Activated naive CD4-positive, alpha-beta T cell treated with anti-CD3 and anti-CD28 coated beads for 36 hours (primary cell): ENCODE measurements at regions not wholly inside any gene's neighbourhood (a gene's known extent, or its start where the extent isn't known, plus 50 kb on each side); places are given as distances from the start of the nearest gene placed in this dataset.

Experiments
- CTCF ChIA-PET: fragments of 350-600 bp; sonication (Branson Sonifier 250); formaldehyde crosslinking; loops from one replicate; lab custom pipeline; 2021; ENCODE audit warnings: antibody characterized with exemption; lab: Charles Lee
- DNase-seq: peaks from one replicate; pipeline ENCODE4 v3.0.0-alpha.2; 2020
- H3K27ac Mint-ChIP-seq: one replicate; pipeline ENCODE4 v1.8.0; 2021; ENCODE audit warnings: mild to moderate bottlenecking, mixed read lengths
- H3K27me3 Mint-ChIP-seq: one replicate; pipeline ENCODE4 v1.8.0; 2021; ENCODE audit warnings: low read depth, mixed read lengths
- H3K36me3 Mint-ChIP-seq: one replicate; pipeline ENCODE4 v1.8.0; 2021; ENCODE audit warnings: low read depth, mixed read lengths
- H3K4me1 Mint-ChIP-seq: one replicate; pipeline ENCODE4 v1.8.0; 2021; ENCODE audit warnings: low read depth, mixed read lengths
- H3K4me3 Mint-ChIP-seq: one replicate; pipeline ENCODE4 v1.8.0; 2021; ENCODE audit warnings: mild to moderate bottlenecking, moderate library complexity, mixed read lengths
- H3K9me3 Mint-ChIP-seq: one replicate; pipeline ENCODE4 v1.8.0; 2021; ENCODE audit warnings: mixed read lengths
- intact Hi-C: fragments of 100-400 bp; cut with micrococcal nuclease; formaldehyde crosslinking; loops from one replicate; pipeline ENCODE4 v1.15.1; 2023

DNA sequence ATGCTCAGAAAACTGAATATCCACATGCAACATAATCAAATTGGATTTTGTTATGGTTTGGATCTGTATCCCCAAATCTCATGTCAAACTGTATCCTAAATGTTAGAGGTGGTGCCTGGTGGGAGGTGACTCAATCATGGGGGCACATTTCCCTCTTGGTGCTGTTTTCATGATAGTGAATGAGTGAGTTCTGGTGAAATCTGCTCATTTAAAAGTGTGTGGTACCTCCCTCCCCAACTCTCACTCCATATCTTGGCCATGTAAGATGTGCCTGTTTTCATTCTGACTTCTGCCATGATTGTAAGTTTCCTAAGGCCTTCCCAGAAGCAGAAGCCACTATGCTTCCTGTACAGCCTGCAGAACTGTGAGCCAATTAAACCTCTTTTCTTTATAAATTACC lies 239.6 kb upstream of the KLF14 start:
- no peak overlapping the region for H3K4me3 Mint-ChIP-seq
- CTCF ChIA-PET, result interaction anchor here (0.8 to 1.4 kb wide), 2 partner anchors 9 to 33 kb away, joined by 3 to 5 read pairs; no protein-coding TSS in a partner anchor
- intact Hi-C loops, result loop anchor here (5.0 kb wide), 1 partner anchor 409 kb away; no protein-coding TSS in a partner anchor
- H3K36me3 Mint-ChIP-seq, result peaks cover 37% of the 10 kb centered on the region
- DNase-seq, result peak; percentile 47
- H3K27ac Mint-ChIP-seq, result peak overlapping the region; percentile 94
- peaks cover 28% of the 10 kb centered on the region for H3K9me3 Mint-ChIP-seq
- H3K27me3 Mint-ChIP-seq, result no peaks in the 10 kb centered on the region
- peaks cover 75% of the 10 kb centered on the region for H3K4me1 Mint-ChIP-seq

- intact Hi-C loops, result loop anchor here (5.0 kb wide), 1 partner anchor 408 kb away; no protein-coding TSS in a partner anchor
- H3K27me3 Mint-ChIP-seq, result no peaks in the 10 kb centered on the region
- H3K36me3 Mint-ChIP-seq, result peaks cover 37% of the 10 kb centered on the region
- DNase-seq, result no peak
- H3K27ac Mint-ChIP-seq, result peak overlapping the region; percentile 94
- CTCF ChIA-PET, result interaction anchor here (0.8 to 1.4 kb wide), 3 partner anchors 8 to 33 kb away, joined by 3 to 5 read pairs (median 3); no protein-coding TSS in a partner anchor
- peaks cover 28% of the 10 kb centered on the region for H3K9me3 Mint-ChIP-seq
- peaks cover 74% of the 10 kb centered on the region for H3K4me1 Mint-ChIP-seq
- no peak overlapping the region for H3K4me3 Mint-ChIP-seq
Observed at GRCh38 chr7:130974169-130974568, 240.2 kb upstream of the KLF14 start.

GRCh38 chr7:130974794-130975193 lies 240.8 kb upstream of the KLF14 start:
- no peaks in the 10 kb centered on the region for H3K27me3 Mint-ChIP-seq
- no peak for DNase-seq
- peaks cover 28% of the 10 kb centered on the region for H3K9me3 Mint-ChIP-seq
- peak overlapping the region; percentile 94 for H3K27ac Mint-ChIP-seq
- peaks cover 78% of the 10 kb centered on the region for H3K4me1 Mint-ChIP-seq
- intact Hi-C loops, result loop anchor here (5.0 kb wide), 1 partner anchor 408 kb away; no protein-coding TSS in a partner anchor
- H3K4me3 Mint-ChIP-seq, result no peak overlapping the region
- H3K36me3 Mint-ChIP-seq, result peaks cover 37% of the 10 kb centered on the region
- CTCF ChIA-PET, result interaction anchor here (0.9 to 1.4 kb wide), 2 partner anchors 7 to 29 kb away, joined by 3 to 5 read pairs; no protein-coding TSS in a partner anchor

GRCh38 chr7:130975731-130976130 lies 241.7 kb upstream of the KLF14 start:
- CTCF ChIA-PET, result interaction anchor here (0.6 to 1.0 kb wide), 2 partner anchors 15 to 175 kb away, joined by 3 to 5 read pairs; no protein-coding TSS in a partner anchor
- Mint-ChIP-seq H3K27ac (peak overlapping the region; percentile 94), H3K36me3 (peaks cover 37% of the 10 kb centered on the region), H3K27me3 (no peaks in the 10 kb centered on the region), H3K4me1 (peaks cover 77% of the 10 kb centered on the region), H3K4me3 (no peak overlapping the region), H3K9me3 (peaks cover 28% of the 10 kb centered on the region)
- DNase-seq, result no peak
- intact Hi-C loops, result no loop called here

- peak; percentile 54 for DNase-seq
- intact Hi-C loops, result loop anchor here (1.0 to 2.0 kb wide), 6 partner anchors 15 to 531 kb away; no protein-coding TSS in a partner anchor
- Mint-ChIP-seq H3K36me3 (no peaks in the 10 kb centered on the region), H3K9me3 (no peaks in the 10 kb centered on the region), H3K4me1 (peaks cover 55% of the 10 kb centered on the region), H3K4me3 (no peak overlapping the region), H3K27me3 (no peaks in the 10 kb centered on the region), H3K27ac (no peak overlapping the region)
- CTCF ChIA-PET, result interaction anchor here (0.6 to 6.3 kb wide), 38 partner anchors 8 to 441 kb away, joined by 3 to 72 read pairs (median 6); no protein-coding TSS in a partner anchor
Observed at GRCh38 chr7:130982160-130982638, 248.2 kb upstream of the KLF14 start.

DNA sequence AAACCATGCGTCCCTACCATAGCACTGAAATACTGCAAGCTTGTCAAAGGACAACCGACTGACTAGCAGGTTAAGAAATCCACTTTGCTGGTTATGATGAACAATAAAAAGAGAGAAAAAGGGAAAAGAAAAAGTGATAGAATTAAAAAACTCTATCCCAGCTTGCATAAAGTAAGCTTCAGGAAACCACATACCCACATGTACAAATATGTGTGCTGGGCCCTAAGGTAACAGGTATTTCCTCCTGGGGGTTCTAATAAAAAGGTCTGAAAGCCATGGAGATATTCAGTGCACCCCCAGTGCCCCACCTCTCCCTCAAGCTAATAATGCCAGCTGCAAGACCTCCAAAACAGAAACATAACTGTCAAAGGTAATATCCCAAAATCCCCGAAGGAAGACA lies 248.6 kb upstream of the KLF14 start:
- intact Hi-C loops, result loop anchor here (1.0 to 2.0 kb wide), 6 partner anchors 14 to 530 kb away; no protein-coding TSS in a partner anchor
- Mint-ChIP-seq H3K27ac (no peak overlapping the region), H3K9me3 (no peaks in the 10 kb centered on the region), H3K4me1 (peaks cover 56% of the 10 kb centered on the region), H3K27me3 (no peaks in the 10 kb centered on the region), H3K36me3 (no peaks in the 10 kb centered on the region), H3K4me3 (no peak overlapping the region)
- no peak for DNase-seq
- CTCF ChIA-PET, result interaction anchor here (0.7 to 6.3 kb wide), 32 partner anchors 8 to 441 kb away, joined by 3 to 72 read pairs (median 6); no protein-coding TSS in a partner anchor

- no peaks in the 10 kb centered on the region for H3K27me3 Mint-ChIP-seq
- H3K9me3 Mint-ChIP-seq, result no peaks in the 10 kb centered on the region
- H3K4me3 Mint-ChIP-seq, result no peak overlapping the region
- intact Hi-C loops, result no loop called here
- CTCF ChIA-PET, result interaction anchor here (0.9 to 1.7 kb wide), 4 partner anchors 12 to 25 kb away, joined by 3 to 4 read pairs (median 4); no protein-coding TSS in a partner anchor
- H3K27ac Mint-ChIP-seq, result peak overlapping the region; percentile 17
- no peaks in the 10 kb centered on the region for H3K36me3 Mint-ChIP-seq
- H3K4me1 Mint-ChIP-seq, result peaks cover 59% of the 10 kb centered on the region
- DNase-seq, result peak; percentile 40
Observed at GRCh38 chr7:130985361-130985760, 251.4 kb upstream of the KLF14 start.

DNA sequence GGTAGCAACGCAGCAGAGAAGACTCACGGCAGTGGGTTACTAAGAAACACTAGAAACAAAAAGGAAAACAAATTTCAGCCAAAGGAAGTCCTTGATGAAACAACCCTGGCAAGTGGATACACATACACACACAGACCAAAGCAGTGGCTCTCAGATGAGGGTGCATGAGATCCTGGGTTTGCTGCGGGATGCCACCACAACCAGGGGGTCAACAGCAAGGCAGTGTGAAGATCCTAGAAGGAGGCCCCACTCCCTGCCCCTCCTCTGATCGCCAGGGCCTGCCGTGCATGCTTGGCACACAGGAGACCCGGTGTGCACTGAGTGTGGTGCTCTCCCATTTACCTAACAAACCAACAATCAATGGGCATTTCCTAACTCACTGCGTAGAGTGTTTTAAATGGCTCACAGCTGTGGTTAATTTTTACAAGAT lies 252.3 kb upstream of the KLF14 start:
- H3K27ac Mint-ChIP-seq, result peak overlapping the region; percentile 17
- no peaks in the 10 kb centered on the region for H3K9me3 Mint-ChIP-seq
- intact Hi-C loops, result no loop called here
- no peaks in the 10 kb centered on the region for H3K36me3 Mint-ChIP-seq
- CTCF ChIA-PET, result interaction anchor here (0.9 to 1.7 kb wide), 4 partner anchors 11 to 26 kb away, joined by 3 to 4 read pairs (median 4); no protein-coding TSS in a partner anchor
- H3K27me3 Mint-ChIP-seq, result no peaks in the 10 kb centered on the region
- peaks cover 68% of the 10 kb centered on the region for H3K4me1 Mint-ChIP-seq
- peak; percentile 28 for DNase-seq
- no peak overlapping the region for H3K4me3 Mint-ChIP-seq

DNA sequence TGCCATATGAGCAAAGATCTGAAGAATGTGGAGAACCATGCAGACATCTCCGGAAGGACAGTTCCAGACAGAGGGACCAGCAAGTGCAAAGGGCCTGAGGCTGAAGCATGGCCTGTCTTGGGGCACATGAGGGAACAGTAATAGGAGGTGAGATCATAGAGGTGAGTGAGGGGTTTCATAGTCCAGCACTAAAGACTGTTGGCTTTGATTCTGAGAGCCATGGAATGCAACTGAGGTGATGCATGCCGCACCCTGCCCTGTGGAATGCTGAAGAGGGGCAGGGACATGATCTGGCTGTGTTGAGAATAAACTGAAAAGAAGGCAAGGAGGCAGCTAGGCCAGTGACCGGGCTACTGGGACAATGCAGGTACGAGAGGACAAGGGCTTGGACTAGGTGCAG lies 253.1 kb upstream of the KLF14 start:
- no peak overlapping the region for H3K4me3 Mint-ChIP-seq
- peak overlapping the region; percentile 32 for H3K27ac Mint-ChIP-seq
- DNase-seq, result no peak
- no peaks in the 10 kb centered on the region for H3K9me3 Mint-ChIP-seq
- CTCF ChIA-PET, result interaction anchor here (1.3 to 2.0 kb wide), 3 partner anchors 12 to 27 kb away, joined by 3 to 6 read pairs (median 5); no protein-coding TSS in a partner anchor
- no peaks in the 10 kb centered on the region for H3K36me3 Mint-ChIP-seq
- peaks cover 76% of the 10 kb centered on the region for H3K4me1 Mint-ChIP-seq
- intact Hi-C loops, result no loop called here
- H3K27me3 Mint-ChIP-seq, result no peaks in the 10 kb centered on the region

- DNase-seq, result peak; percentile 57
- H3K4me1 Mint-ChIP-seq, result peaks cover 78% of the 10 kb centered on the region
- no peaks in the 10 kb centered on the region for H3K27me3 Mint-ChIP-seq
- H3K9me3 Mint-ChIP-seq, result no peaks in the 10 kb centered on the region
- CTCF ChIA-PET, result interaction anchor here (0.6 to 2.0 kb wide), 8 partner anchors 8 to 175 kb away, joined by 3 to 6 read pairs (median 4); no protein-coding TSS in a partner anchor
- intact Hi-C loops, result loop anchor here (1.0 kb wide), 1 partner anchor 9 kb away; no protein-coding TSS in a partner anchor
- H3K4me3 Mint-ChIP-seq, result no peak overlapping the region
- H3K36me3 Mint-ChIP-seq, result no peaks in the 10 kb centered on the region
- peak overlapping the region; percentile 83 for H3K27ac Mint-ChIP-seq
Observed at GRCh38 chr7:130988443-130988842, 254.4 kb upstream of the KLF14 start.

- Mint-ChIP-seq H3K36me3 (no peaks in the 10 kb centered on the region), H3K9me3 (no peaks in the 10 kb centered on the region), H3K4me3 (no peak overlapping the region), H3K27ac (peak overlapping the region; percentile 83), H3K4me1 (peaks cover 80% of the 10 kb centered on the region), H3K27me3 (no peaks in the 10 kb centered on the region)
- intact Hi-C loops, result no loop called here
- CTCF ChIA-PET, result interaction anchor here (1.2 to 1.5 kb wide), 7 partner anchors 8 to 92 kb away, joined by 3 to 8 read pairs (median 4); no protein-coding TSS in a partner anchor
- no peak for DNase-seq
Observed at GRCh38 chr7:130989101-130989795, 255.2 kb upstream of the KLF14 start.
